NOMO-1 (cell line): ENCODE measurements at regions not wholly inside any gene's neighbourhood (a gene's known extent, or its start where the extent isn't known, plus 50 kb on each side); places are given as distances from the start of the nearest gene placed in this dataset.

Experiments used
- DNase-seq, 2 experiments: peaks; one replicate each; lab custom pipeline; 2025; ENCODE audit not compliant: unreplicated experiment in 2 of 2; lab: John Stamatoyannopoulos, UW

DNA sequence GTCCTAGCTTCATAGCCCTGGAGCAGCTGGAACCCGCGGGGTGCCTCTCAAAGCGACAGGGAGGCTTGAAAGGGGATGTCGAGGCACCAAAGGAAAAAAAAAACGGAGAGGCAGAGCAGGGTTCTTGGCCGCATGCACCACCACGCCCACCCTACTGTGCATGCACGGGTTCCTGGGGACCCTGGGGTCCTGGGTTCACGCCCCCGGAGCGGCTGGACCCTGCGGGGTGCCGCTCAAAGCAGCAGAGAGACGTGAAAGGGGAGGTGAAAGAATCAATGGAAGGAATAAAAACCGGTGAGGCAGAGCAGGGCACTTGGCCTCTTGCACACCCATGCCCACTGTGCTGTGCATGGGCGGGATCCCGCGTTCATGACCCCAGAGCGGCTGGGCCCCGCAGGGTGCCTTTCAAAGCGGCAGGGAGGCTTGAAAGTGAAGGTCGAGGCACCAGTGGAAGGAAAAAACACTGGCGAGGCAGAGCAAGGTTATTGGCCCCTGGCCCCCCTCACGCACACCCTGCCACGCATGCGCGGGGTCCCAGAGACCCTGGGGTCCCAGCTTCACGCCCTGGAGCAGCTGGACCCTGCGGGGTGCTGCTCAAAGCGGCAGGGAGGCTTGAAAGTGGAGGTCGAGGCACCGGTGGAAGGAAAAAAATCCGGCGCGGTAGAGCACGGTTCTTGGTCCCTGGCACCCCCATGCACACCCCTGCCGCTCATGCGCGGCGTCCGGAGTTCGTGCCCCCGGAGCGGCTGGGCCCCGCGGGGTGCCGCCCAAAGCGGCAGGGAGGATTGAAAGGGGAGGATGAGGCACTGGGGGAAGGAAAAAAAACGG, 318.5 kb downstream of the ALG10 start:
- no peak for DNase-seq

- no peak for DNase-seq
Measured at GRCh38 chr12:34341362-34341733, 319.1 kb downstream of the ALG10 start.

GRCh38 chr12:34342048-34342447, 319.8 kb downstream of the ALG10 start:
- no peak for DNase-seq

DNA sequence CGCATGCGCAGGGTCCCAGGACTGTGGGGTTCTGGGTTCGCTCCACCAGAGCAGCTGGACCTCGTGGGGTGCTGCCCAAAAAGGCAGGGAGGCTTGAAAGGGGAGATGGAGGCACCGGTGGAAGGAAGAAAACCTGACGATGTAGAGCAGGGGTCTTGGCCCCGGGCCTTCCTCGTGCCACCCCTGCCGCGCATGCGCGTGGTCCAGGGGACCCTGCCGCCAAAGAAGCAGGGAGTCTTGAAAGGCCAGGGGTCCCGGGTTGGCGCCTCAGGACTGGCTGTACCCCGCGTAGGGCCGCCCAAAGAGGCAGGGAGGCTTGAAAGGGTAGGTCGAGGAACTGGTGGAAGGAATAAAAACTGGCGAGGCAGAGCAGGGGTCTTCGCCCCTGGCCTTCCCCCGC, 321.0 kb downstream of the ALG10 start:
- no peak for DNase-seq

DNA sequence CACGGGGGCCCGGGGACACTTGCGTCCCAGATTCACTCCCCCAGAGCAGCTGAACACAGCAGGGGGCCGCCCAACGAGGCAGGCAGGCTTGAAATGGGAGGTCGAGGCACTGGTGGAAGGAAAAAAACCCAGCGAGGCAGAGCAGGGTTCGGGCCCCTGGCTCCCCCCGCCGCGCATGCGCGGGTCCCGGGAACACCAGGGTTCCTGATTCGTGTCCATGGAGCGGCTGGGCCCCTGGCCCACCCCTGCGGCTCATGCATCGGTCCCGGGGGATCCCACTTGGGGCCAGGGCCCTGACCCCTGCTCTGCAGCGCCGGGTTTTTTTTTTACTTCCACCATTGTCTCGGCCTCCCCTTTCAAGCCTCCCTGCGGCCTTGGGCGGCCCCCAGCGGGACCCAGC, 321.5 kb downstream of the ALG10 start:
- no peak for DNase-seq

GRCh38 chr12:34344851-34345522, 322.7 kb downstream of the ALG10 start:
- no peak for DNase-seq

DNA sequence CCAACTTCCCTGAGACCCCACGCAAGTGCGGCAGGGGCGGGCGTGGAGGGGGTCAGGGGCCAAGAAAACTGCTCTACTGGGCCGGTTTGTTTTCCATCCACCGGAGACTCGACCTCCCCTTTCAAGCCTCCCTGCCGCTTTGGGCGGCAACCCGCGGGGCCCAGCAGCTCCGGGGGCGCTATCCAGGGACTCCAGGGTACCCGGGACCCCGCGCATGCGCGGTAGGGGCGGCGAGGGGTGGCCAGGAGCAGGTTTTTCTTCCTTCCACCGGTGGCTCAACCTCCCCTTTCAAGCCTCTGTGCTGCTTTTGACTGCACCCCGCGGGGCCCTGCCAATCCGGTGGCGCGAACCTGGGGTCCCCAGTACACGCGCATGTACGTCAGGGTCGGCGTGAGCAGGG, 323.5 kb downstream of the ALG10 start:
- no peak for DNase-seq

GRCh38 chr12:34346372-34347034, 324.2 kb downstream of the ALG10 start:
- no peak for DNase-seq

DNA sequence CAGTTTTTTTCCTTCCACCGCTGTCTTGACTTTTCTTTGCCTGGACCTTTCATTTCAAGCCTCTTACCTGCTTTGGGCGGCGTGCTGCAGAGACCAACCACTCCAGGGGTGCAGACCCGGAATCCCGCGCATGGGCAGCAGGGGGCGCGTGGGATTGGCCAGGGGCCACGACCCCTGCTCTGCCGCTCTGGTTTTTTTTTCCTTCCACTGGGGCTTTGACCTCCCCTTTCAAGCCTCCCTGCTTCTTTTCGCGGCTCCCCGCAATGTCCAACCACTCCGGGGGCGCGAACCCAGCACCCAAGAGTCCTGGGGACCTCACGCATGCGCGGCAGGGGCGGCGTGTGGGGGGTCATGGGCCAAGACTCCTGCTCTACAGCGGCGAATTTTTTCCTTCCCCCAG, 325.1 kb downstream of the ALG10 start:
- no peak for DNase-seq

DNA sequence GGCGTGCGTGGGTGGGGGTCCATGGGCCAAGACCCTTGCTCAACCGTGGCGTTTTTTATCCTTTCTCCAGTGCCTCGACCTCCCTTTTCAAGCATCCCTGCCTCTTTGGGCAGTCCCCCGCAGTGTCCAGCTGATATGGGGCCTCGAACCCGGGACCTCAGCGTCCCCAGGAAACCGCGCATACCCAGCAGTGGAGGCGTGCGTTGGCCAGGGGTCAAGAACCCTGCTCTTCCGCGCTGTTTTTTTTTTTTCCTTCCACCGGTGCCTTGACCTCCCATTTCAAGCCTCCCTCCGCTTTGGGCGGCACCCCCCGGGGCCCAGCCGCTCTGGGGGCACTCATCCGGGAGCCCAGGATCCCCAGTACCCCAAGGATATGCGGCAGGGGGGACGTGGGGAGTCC, 325.8 kb downstream of the ALG10 start:
- no peak for DNase-seq

GRCh38 chr12:34348836-34349672, 326.8 kb downstream of the ALG10 start:
- no peak for DNase-seq

GRCh38 chr12:34349673-34349961, 327.3 kb downstream of the ALG10 start:
- DNase-seq: no peak

- DNase-seq: no peak
Measured at GRCh38 chr12:34350092-34351041, 328.1 kb downstream of the ALG10 start.

DNA sequence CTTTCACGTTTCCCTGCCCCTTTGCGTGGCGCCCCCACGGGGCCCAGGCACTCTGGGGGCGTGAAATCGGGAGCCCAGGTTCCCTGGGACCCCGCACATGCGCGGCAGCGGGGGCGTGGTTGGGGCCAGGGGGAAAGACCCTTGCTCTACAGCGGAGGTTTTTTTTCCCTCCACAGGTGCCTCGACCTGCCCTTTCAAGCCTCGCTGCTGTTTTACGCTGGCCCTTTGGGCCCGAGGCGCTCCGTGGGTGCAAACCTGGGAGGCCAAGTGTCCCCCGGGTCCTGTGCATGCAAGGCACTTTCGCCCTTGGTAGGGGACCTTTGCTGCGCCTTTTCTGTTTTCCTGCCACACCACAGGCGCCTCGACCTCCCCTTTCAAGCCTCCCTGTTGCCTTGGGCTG, 329.8 kb downstream of the ALG10 start:
- no peak for DNase-seq

DNA sequence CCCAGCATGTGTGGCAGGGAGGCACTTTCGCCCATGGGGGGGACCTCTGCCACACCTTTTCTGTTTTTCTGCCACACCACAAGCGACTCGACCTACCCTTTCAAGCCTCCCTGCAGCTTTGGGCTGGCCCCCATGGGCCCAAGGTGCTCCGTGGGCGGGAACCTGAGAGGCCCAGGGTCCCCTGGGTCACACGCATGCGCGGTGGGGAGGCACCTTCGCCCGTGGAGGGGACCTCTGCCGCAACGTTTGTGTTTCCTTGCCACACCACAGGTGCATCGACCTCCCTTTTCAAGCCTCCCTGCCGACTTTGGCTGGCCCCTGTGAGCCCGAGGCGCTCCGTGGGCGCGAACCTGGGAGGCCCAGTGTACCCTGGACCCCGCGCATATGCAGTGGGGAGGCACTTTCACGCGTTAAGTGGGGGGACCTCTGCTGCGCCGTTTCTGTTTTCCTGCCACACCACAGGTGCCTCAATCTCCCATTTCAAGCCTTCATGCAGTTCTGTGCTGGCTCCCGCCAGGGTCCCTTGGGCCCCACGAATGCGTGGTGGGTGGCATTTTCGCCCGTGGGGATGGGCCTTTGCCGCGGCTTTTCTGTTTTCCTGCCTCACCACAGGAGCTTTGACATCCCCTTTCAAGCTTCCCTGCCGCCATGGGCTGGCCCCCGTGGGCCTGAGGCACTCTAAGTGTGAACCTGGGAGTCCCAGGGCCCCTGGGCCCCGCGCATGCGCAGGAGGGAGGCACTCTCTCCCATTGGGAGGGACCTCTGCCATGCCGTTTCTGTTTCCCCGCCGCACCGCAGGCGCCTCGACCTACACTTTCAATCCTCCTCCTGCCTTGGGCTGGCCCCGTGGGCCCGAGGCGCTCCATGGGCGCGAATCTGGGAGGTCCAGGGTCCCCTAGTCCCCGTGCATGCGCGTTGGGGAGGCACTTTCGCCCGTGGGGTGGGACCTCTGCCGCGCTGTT, 332.2 kb downstream of the ALG10 start:
- DNase-seq: no peak

- no peak for DNase-seq
Measured at GRCh38 chr12:34356233-34356987, 334.1 kb downstream of the ALG10 start.

DNA sequence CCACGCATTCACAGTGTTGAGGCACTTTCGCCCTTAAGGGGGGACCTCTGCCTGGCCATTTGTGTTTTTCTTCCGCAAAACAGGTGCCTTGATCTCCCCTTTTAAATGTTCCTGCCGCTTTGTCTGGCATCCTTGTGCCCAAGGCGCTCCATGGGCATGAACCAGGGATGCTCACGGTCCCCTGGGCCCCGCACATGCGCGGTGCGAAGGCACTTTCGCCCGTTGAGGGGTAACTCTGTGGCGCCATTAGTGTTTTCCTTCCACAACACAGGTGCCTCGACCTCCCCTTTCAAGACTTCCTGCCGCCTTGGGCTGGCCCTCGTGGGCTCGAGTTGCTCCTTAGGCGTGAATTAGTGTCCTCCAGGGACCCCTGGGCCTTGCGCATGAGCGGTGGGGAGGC, 335.5 kb downstream of the ALG10 start:
- DNase-seq: no peak

DNA sequence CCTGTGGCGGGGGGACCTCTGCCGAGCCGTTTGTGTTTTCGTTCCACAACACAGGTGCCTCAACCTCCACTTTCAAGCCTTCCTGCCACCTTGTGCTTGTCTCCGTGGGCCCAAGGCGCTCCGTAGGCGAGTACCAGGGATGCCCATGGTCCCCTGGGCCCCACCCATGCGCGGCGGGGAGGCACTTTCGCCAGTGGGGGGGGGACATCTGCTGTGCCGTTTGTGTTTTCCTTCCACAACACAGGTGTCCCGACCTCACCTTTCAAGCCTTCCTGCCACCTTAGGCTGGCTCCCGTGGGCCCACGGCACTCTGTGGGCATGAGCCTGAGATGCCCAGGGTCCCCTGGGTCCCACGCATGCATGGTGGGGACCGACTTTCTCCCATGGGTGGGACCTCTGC, 335.9 kb downstream of the ALG10 start:
- no peak for DNase-seq
